Stimulated activated CD8-positive, alpha-beta memory T cell treated with anti-CD3 and anti-CD28 coated beads, Interleukin-2, amount 100 ng/mL, for 48 hours (primary cell): ENCODE measurements at regions not wholly inside any gene's neighbourhood (a gene's known extent, or its start where the extent isn't known, plus 50 kb on each side); places are given as distances from the start of the nearest gene placed in this dataset.
"Not testable (repeated sequence)": the region's sequence is repeated elsewhere in the genome, so short reads cannot be mapped to it uniquely, and the experiment has no call there.

Experiments used
- DNase-seq, 2 donors: peaks; one replicate each; pipeline ENCODE4 v3.0.0-alpha.2; 2020; ENCODE audit warnings: low read depth in 2 of 2

DNA sequence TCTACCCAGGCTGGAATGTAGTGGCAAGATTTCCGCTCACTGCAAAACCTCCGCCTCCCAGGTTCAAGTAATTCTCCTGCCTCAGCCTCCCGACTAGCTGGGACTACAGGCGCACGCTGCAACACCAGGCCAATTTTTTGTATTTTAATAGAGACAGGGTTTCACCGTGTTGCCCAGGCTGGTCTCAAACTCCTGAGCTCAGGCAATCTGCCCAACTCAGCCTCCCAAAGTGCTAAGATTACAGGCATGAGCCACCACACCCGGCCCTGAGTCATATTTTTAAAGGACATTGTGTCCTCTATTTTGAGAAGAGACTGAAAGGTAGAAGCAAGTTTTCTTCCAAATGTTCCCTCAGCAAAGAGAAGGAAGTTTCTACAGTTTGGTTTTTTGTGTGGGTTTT lies 227.1 kb downstream of the KCTD12 start:
- not testable (repeated sequence) for DNase-seq

DNA sequence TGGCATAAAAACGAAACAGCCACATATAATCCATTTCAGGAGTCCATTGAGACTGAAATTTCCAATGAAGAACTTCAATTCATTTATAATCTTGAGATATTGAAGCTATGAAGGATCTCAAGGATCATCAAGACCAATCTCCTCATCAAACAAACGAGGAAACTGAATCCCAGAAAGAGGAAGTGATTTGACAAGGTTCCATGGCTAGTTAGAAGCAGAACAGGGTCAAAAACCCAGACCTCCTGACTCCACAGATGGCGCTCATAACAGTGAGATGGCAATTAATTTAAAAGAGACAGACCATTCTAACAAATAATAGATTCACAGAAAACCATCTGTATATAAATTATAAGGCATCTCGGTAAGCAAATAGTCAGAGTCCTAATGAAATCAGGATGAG lies 229.7 kb downstream of the KCTD12 start:
- DNase-seq: no peak

DNA sequence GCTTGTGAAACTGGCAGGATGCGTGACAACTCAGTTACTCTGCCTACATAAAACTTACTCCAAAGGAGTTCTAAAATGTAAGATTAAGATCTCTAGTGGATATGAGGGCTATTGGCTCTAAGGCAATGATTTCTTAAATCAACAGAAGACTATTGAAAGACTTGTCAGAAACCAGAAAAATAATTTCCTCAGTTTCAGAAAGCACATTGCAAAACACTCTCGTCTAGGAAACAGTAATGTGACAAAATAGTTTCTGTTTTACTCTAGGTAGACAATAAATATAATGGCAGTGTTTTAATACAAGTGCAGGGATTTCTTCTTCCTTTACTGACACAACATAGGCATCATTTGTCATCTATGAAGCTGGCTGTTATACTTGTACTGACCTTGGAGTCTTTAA lies 230.1 kb downstream of the KCTD12 start:
- no peak for DNase-seq

DNA sequence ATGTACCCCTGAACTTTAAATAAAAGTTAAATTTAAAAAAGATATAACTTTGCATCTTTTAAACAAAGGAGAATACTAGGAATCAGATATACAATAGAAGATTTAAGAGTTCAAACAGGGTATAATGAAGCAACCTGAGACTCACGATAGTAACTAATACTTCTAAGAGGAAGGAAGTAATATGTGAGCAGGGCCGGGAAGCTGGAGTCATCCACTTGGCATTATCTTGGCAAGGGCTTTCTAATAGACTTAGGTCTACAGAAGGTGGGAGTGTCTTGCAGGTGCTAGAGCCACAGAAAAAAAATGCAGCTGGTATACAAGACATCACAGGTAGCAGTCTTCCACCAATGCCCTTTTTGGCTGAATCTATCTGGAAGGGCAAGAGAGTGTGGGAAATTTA lies 231.9 kb downstream of the KCTD12 start:
- no peak for DNase-seq

DNA sequence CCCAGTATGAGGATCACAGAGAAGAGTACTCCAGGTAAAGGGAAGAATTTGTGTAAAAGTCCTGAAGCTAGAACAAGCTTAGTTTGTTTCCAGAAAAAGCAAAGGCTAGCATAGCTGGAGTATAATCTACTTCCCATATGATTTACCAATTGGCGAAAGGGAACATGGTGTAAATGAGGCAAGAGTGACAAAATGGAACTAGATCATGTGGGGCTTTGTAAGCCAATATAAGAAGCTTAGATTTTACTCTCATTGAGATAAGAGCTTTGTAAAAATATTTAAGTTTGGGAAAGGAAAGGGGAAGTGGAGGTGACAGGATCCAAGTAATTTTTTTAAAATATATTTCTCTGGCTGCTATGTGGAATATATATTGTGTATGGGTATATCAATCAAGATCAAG lies 234.9 kb downstream of the KCTD12 start:
- DNase-seq: no peak

DNA sequence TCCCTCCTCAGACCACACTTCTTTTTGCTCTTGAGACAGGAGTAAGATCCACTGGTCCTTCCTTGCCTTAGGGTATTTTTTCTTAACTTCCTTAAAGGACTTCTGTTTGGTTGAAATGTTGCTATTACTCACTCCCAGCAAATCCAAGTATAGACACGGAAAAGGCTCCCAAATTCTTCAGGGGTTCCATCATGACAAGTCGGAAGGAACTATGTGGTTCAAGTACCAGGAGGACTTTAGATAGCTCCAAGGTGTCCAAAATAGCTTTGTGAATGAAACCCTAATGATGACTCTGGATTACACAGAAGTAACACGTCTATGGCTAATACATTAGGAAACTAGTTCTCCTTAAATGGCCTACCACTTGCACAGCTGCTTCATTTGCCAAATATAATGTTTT lies 238.7 kb downstream of the KCTD12 start:
- no peak for DNase-seq

DNA sequence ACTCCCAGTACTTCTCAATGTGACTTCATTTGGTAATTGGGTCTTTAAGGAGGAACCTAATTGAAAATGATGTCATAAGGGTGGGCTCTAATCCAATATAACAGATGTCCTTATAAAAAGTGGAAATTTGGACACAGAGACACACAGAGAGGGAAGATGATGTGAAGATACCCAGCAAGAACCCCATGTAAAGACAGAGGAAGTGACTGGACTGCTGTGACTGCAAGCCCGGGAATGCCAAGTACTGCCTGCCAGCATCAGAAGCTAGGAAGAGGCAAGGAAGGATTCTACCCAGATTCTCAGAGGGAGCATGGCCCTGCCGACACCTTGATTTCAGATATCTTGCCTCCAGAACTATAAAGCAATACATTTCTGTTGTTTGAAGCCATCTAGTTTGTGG lies 239.3 kb downstream of the KCTD12 start:
- no peak for DNase-seq

DNA sequence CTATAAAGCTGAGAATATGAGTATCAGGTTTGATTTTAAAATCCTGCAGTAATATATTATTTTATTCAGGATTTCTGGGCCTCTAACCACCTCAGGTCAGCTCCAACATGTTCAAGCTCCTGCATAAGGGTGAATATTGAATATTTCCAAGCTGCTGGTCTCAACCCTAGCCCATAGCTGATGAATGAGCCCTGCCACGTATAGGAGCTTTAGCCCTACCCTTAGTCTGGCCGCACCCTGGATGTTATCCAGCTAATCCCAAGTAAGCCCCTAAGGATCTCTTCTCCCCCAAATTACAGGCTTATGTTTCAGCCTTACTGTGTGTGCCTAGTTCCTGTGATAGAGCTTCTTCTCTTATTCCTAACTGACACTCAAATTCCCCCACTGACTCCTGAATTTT lies 240.6 kb downstream of the KCTD12 start:
- no peak for DNase-seq

DNA sequence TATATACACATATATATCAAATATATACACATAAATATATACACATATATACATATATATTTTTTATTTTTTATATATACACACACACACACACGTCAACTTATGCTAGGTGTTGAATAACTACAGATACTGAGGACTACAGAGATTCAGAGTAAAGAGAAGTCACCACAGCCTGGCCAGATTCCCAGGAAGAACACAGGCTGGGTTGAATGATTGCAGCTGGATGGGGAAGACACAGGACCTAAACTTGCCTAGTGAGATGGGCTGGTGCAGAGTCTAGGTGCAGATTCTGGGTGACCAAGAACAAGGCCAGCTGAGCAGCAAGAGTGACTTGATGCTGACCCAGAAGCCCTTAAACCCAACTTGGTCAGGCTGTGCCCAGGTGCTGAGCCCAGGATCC lies 241.3 kb downstream of the KCTD12 start:
- DNase-seq: no peak

DNA sequence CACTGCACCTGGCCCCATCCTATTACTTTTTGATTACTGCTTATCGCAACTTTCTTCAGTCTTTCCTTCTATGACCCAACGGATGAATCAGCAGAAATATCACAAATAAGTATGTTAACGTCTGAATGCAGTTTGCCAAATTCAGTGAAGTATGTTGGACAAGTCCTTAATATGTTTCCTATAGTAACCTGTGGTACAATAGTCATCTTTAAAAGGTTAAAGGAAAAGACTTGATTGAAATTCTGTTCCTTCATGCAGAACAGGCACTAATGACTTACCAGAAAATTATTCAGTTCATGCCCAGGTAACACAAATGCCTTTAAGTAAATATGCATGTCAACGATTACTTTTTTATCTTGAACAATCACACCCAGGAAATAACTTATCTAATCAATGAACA lies 242.6 kb downstream of the KCTD12 start:
- no peak for DNase-seq

DNA sequence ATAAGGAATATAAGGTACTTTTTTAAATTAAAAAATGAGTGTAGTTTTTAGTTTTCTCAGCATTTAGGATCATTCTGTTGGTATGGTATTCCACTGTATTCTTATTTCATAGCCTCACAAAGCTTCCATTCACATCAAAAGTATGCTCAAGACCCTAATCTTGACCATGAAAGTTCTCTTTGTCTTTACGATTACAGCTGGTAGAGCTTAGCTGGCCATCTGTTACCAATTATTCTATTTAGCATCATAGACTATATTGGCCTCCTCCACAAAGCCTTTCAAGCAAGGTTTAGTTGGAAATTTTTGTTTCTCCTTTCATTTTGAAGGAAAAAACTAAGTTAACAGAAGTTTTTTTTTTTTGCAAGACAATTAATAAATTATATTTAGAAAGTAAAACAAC lies 245.1 kb downstream of the KCTD12 start:
- DNase-seq: no peak

DNA sequence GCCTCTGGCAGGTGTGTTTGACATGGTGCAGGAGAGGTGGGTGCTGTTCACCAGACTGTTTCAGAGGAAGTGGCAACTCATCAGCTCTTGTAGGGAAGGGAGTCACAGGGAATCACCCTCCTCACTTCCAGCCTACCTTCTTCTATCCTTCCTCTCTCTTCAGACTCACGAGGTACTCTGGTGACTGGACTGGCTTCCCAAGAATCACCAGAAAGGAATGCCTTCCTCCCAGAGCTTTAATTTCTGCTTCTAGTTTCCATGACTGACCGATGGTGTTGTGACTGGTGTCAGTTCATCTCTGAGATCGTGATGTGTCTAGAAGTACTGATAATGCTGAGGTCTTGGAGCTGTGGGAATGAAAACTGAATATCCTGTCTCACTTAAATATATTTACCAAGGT lies 247.3 kb downstream of the KCTD12 start:
- no peak for DNase-seq

DNA sequence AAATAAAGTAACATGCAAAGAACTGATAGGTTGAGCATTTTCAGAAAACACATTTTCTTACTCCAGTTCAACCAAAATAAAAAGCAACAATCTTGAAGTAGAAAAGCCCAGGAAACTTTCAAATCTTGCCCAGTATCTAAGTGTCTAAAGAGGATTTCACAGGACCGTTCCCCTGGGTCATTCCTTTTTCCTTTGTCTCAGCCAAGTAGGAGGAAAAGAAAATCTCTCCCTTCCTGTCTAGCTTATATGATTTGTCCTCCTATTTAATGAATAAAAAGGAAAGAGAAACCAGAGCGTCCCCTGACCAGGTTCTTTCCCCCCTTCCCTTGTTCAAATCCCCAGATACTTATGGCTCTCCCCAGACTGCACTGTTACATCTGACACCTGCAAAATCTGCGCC lies 248.0 kb downstream of the KCTD12 start:
- no peak for DNase-seq

DNA sequence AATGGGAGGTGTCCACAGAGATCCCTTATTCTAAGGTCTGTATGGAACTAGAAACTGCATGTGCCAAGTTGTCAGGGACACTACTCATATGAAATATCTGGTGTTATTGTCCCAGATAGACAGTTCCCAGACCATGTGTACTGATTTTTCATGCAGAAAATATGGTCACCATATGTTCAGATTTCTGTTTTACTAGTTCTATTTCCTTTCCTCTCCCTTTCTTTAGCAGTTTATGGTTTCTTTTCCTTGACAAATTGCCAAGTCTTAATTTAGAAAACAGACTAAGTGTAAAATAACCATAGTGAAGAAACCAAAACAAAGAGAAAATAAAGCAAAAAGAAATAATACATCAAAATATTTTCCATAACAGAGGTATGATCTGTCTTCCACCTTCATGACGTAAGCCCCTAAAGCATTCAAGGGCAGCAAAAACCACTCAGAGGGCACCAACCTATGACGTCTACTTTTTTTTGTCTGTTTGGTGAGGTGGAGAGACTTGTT lies 248.5 kb downstream of the KCTD12 start:
- DNase-seq: no peak

DNA sequence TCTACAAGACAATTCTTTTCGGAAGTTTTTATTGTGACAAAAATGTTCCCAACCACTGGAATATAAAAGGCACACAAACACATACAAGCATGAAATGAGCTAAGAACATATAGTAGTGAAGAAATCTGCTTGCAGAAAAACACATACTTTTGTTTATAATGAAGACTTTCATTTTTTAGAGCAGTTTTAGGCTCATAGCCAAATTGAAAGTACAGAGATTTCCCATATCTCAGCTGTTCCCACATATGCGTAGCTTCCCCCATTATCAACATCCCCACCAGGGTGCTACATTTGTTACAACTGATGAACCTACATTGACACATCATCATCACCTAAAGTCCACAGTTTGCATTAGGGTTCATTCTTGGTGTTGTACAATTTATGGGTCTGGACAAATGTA lies 249.4 kb downstream of the KCTD12 start:
- DNase-seq: no peak

DNA sequence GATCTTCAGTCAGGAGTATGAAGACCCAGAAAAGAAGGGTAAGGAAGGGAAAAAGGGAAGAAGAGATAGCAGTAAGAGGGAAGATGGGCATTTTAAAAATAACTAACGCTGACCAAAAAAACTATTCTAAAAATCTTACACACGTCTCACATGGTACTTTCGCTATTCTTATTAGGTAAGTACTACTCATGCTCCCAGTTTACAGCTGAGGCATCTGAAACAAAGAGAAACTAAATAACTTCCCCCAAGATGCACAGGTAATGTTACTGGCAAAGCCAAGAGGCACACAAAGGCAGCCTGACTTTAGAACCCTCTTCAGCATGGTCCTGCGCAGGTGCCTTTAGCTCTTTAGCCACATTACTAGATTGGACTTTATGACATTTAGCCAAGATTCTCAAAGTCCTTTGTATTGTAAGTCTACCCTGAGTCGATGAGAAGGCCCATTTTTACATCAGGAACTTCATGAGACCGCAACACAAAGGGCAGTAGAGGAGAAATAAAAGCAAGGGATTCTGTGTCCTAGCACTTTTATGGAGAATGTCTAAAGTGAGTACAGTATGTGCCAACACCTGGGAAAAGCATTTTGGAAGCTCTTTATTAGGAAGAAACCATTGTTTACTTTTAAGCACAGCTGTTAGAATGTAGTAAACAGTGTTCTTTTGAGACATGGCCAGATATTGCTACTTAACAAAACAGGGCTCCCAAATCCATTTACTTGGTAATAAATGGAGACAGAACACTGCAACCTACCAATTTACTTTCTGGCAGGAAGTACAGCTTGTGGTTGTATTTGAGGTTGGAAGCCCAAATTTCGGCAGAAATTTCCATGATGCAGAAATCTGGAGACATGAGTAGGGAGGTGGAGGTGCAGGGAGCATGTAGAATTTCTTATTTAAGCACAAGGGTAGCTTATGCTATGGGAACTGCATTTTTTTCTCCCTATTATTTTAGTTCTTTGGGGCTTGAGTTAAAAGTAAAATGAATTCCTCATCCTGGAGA lies 250.7 kb downstream of the KCTD12 start:
- no peak for DNase-seq

DNA sequence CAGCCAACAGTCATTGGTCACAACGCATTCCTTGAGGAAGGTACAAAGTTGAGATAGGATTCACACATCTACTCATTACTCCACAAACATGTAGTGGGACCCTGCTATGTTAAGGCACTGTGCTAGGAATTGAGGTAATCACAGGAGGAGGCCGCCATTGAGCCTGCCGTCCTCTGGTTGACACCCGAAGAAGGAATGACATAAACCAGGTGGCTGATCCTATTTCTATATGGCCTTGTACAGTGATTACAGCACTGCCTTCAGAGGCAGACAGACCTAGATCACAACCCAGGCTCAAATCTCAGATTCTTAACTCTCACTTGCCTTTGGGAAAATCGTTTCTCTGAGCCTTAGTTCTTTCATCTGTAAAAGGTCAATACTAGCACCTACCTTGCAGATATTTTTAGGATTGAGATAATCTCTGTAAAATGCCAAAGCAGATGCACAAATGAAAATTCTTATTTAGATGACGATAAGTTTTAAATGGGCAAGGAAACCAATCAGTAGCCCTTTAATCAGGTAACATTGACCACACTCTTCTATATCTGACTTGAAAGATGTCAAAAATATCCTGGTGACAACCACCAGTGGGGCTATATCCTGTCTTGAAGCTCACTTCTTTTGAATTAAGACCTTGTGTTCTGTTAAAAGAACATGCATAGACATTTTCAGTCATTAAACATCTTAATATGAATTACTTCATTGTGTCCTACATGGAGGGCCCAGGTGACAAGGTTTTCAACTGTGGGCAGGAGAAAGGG lies 251.6 kb downstream of the KCTD12 start:
- no peak for DNase-seq

DNA sequence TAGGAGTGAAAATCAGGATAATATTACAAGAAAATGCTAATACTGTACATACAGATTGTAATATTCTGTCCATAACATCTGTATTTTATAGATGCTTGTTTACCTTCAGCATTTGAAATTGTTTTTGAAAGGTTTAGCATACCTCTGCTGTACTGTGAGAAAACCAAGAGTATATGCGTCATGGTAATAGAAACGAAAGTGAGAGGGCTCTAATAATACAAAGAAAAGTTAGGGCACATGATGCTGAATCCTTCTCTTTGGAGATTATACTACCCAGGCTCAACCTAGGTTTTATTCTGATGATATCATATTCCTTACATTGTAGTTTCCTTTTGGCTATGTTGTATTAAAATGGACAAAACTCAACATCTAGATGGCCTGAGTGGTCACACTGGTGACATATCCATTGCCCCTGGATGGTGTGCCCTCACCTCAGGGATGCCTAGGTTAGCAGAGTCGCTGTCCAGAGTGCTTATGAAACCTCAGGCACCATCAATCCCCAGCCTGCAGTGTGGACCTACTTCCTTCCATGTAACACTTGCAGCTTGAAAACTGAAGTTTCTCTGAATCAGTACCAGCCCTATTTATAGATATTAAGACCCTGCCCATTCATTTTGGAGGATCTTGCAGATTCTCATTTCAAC lies 253.7 kb downstream of the KCTD12 start:
- no peak for DNase-seq

DNA sequence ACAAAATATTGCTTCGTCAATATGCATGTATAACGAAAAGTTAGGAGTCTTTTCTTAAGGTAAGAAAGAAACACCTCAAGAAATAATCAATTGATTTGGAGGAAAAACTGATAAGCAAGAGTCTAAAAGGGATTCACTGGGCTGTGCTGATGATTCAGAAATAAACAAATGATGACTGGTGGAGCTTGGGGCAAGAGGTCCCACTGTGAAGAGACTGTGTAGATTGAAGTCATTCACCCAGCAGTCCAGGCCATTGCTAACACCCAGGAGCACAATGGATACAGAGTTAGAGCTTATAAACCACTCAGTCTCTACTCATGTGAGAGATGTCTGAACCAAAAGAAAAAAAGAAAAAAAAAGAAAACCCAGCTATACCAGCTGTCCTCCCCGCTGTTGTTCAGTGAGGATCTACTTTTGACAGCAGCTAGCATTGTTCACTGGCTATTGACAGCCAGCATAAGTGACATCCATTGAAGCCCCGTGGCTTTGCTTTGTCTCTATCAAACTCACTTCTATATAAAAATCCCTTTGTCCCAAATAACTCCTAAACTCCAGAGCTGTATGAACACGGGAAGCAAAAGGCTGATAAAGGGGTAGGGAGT lies 255.5 kb downstream of the KCTD12 start:
- DNase-seq: no peak

DNA sequence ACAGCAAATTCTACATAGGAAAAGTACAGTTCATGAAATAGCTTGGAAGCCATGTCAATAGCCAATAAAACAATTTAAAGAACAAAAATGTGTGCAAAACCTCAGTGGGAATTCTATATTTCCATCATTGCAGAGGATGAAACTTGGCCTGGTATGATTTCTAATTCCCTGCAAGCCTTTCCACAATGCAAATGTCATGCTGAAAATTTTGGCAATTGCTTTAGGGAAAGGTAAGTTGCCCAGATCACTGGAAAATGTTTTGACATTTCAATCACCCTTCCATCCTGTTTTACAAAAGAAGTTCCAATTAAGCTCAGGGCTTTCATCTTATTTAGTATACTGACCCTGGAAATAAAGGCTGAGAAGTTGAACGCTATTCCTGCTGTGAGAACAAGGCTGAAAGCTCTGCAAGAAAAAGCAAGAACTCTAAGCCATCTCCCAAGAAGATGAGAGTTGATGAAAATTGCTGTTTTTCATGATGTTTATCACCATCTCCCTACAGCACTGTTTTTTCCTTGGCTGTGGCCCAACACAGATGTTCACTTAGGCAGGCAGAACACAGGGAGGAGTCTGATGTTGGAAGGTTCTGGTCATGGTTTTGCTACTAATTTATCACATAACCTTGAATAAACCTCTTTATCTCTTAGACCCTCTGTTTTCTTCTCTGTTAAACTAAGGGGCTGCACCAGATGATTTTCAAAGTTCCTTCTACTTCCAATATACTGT lies 263.7 kb downstream of the KCTD12 start:
- DNase-seq: no peak

DNA sequence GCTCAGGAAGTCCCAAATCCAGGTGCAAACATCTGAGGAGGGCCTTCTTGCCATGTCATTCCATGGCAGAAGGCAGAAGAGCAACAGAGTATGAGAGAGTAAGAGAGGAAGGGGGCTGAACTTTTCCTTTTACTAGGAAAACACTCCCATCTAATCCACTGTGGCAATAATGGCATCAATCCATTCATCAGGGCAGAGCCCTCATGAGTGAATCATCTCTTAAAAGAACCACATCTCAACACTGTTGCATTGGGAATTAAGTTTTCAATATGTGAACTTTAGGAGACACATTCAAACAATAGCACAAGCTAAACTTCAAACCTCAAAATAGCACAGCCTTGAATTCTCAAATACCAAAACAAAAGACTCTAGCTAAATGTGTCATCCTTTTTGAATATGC lies 264.5 kb downstream of the KCTD12 start:
- no peak for DNase-seq
